GM19328 (cell line): ENCODE measurements at regions not wholly inside any gene's neighbourhood (a gene's known extent, or its start where the extent isn't known, plus 50 kb on each side); places are given as distances from the start of the nearest gene placed in this dataset.
"Not testable (repeated sequence)": the region's sequence is repeated elsewhere in the genome, so short reads cannot be mapped to it uniquely, and the experiment has no call there.

Experiments
- ATAC-seq: cut with Tn5 transposase; IDR thresholded peaks from one replicate; pipeline ENCODE4 v1.9.1; 2021; ENCODE audit warnings: mild to moderate bottlenecking, moderate library complexity; ENCODE audit not compliant: unreplicated experiment

DNA sequence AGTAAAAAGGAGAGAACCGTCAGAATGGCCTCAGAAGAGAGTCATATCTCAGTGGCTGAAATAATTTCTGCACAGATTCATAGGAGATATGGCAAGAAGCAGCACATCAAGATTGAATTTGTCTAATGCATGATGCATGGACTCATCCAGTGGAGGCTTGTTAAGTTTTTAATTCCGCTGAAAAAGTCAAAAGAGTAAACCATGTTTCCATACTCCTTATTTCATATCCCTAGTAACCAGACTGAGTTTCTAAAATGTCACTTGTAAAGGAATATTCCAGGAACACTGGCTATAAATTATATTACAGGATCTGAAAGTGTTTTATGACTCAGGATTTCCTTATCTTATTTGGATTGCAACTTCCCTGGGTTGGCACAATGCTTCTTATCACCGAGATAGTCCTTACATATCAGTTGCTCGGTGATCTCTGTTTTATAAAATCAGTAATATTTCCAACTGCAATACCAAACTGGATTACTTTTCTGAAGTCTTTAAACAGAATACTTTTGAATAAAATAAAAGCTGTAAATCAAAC, 180.2 kb upstream of the TSC22D1 start:
- no peak for ATAC-seq

DNA sequence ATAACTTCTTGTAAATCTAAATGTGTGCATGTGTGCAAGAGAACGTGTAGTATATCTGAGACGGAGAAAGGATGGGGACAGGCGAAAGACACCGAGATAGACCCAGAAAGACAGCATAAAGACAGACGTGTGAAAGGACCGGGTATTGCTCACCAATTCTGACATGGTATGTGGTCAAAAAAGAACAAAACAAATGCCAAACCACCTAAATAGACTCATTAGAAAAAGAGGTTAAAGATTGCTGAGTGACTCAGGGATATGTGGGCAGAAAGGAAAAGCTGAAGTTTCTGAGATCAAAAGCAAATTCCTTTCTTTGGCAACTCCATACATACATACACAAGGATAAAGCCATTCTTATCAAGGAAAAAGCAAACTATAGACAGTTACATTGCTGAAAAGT, 179.7 kb upstream of the TSC22D1 start:
- no peak for ATAC-seq

- no peak for ATAC-seq
These were observed 176.0 kb upstream of the TSC22D1 start for GRCh38 chr13:44752164-44752563.

- no peak for ATAC-seq
These were observed 174.5 kb upstream of the TSC22D1 start for GRCh38 chr13:44750630-44751029.

GRCh38 chr13:44749906-44750305, 173.8 kb upstream of the TSC22D1 start:
- ATAC-seq: no peak

GRCh38 chr13:44748439-44748838, 172.3 kb upstream of the TSC22D1 start:
- ATAC-seq: no peak

DNA sequence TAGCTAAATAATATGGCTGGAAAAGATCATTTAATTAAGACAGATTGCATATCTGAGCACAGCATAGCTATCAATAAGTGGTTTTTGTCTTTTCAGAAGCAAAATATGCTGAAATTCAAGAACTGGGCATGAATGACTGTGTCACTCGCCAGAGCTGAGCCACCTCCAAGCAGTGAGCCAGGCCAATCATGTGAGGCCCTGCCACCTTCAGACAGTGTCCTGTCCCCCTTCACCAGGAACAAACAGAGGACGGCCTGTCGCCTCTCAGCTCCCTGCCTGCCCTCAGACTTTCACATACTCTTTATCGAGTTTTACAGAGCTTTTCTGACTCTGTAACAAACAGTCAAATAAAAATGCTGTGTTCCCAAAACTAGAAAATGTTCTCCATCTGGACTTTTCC, 171.0 kb upstream of the TSC22D1 start:
- ATAC-seq: no peak

DNA sequence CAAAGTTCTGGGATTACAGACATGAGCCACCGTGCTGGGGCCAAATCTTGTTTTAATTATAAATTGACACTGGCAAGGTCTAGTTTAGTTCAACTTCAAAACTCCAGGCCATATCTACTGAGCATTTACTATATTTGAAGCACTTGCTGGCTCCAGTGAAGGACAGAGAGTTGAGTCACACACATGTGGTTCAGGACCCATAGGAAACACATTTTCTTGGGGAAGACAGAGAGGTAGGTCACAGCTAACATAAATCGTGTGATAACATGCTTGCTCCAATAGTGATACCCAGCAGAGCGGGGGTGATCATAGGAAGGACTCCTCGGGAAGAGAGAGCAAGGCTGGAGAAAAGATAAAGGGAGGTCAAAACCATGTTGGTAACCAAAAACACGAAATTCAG, 170.6 kb upstream of the TSC22D1 start:
- ATAC-seq: no peak

DNA sequence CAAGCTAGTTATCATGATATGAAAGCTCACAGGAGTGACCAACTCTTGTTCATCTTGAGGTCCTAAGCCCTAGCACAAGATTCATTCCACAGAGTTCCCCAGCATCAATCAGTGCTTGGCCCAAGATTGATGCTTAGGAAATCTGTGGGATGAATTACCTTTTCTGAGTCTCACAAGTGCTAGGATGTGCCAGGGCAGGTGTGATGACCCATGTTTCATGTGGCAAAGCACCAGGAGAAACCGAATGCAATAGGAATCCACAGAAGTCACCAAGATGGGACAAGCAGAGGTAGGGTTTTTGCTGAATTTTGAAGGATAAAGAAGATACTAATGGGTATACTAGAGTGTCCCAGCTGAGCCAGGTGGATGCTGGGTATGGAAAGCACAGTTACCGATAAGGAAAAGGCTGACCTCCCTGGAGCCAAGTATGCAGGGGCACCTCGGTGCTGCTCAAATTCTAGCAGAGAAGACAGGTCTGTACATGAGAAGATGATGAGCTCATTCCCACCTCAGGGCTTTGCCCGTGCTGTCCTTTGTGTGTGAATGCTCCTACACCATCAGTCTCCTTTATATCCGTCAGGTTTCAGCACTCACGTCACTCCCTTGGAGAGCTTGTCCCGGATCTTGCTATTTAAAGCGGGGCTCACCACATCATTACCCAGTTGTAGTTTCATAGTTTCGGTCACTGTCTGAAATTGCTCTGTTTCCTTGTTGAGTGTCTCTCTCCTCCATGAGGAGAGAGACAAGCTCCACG, 168.9 kb upstream of the TSC22D1 start:
- ATAC-seq: no peak

- ATAC-seq: no peak
These were observed 163.4 kb upstream of the TSC22D1 start for GRCh38 chr13:44739539-44739938.

DNA sequence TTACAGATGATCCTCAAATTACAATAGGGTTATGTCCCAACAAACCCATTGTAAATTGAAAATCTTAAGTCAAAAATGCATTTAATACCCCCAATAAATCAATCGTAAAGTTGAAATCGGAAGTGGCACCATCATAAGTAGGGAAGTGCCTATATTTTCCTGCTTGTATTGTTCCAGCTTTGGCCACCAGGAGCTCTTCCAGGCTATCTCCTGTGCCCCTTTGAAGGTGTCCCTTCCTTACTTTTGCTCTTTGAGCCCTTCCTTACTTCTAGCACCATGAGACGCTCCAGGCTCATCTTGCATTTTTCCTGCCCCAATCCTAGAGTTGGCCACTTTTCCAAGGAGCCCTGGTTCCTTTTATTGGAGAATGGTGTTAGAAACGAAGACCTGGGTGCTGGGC, 163.0 kb upstream of the TSC22D1 start:
- ATAC-seq: no peak

GRCh38 chr13:44738463-44738862, 162.3 kb upstream of the TSC22D1 start:
- ATAC-seq: no peak

DNA sequence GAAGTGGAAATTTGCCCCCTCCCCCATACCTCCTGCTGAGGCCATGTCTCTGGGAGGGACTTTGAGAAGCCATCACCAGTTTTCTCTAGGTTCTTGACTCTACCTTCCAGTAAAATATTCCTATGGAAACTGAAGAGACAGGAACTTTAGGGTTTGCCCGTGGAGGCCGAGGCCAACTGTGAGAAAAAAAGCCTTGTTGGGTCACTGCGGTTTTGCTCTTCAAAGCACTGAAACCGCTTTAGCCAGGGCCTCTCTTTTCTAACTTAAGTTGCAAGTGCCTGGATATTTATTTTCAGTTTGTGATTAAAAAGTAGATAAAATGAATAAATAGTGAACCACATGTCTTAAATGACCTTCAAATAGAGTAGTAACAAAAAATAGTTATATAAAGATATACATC, 159.7 kb upstream of the TSC22D1 start:
- ATAC-seq: no peak

DNA sequence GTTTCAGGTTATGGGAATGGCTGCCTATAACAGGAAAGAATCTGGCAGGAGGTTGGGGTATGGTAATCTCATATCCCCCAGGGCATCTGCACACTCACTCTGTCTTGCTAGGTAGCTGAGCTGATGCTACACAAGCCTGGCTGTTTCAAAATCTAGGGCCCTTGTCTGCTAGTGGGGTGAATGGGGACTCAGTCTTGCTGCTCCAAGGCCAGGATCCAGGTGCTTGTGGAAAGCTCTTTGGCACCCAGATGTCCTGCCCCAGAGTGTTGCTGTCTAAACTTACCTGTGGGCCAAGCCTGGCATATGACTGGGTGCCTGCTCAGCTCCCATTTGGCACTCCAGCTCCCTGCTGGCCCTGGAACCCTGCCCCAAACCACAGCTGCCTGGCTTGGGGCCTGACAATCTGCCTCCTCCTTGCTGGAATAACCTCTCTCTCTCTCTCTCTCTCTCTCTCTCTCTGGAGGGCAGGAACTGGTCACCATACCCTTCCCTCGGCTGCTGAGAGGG, 158.1 kb upstream of the TSC22D1 start:
- ATAC-seq: no peak

DNA sequence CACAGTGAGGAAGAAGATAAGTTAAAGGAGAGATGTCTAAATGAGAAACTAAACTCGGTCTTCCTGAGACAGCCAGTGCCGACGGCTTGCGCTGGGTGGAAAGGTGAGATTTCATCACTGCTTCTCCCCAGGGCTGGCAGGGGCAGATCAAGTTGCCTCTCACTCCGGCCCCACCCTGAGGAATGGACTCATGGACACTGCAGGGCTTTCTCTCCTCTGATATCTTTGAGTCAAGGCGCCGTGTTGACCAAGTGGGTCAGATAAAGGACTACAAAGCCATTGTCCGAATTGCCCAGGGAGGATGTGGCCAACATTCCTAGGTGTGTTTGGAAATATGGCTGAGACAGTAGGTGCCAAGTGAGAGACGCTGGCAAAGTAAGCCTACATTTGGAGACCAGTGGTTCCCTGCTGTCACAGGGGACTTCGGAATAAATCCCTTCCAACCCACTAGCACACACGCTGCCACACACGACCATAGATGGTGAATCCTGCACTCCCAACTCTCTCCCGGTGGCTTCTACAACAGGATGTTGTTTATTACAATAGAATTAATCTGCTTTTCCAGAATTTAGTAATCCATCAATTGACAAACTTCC, 156.5 kb upstream of the TSC22D1 start:
- ATAC-seq: no peak

DNA sequence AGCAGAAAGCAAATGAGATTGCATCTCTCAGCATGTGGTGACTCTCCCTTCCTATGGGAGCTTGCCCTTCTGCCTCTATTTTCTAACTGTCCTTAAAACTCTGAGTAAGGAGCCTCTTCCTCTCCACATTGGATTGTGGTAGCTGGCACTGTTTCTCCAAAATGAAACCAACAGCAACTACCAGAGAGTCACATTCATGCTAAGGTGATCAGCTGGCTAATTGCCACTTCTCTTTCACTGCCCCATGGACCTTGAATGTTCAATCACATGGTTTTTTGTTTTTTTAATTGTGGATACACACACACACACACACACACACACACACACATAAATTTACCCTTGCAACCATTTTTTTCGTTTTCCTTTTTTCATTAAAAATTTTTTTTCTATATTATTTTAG, 154.7 kb upstream of the TSC22D1 start:
- no peak for ATAC-seq

DNA sequence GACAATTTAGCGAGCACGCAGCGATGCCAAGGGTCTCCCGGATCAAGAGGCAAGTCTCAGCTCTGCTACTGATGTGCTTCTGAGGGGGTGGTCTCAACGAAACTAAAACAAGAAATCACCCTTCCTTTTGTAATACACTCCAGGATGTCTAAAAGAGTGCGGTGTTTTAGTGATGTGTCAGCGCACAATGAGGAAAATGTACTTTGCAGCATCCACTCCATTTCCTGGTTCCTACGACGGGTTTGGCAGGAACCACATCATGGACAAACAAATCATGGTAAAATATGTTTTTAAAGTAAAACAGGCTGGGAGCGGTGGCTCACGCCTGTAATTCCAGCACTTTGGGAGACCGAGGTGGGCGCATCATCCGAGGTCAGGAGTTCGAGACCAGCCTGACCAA, 154.0 kb upstream of the TSC22D1 start:
- no peak for ATAC-seq

DNA sequence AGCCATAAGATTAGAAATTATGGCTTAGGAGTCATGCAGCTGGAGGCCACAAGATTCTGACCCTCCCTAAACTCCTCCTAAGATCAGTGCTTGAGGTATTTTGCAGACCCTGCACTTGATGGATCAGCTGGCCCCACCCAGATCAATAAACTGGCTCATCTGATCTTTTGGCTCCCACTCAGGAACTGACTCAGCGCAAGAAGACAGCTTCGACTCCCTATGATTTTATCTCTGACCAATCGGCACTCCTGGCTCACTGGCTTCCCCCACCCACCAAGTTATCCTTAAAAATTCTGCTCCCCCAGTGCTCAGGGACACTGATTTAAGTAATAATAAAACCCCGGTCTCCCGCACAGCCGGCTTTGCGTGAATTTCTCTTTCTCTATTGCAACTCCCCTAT, 151.5 kb upstream of the TSC22D1 start:
- not testable (repeated sequence) for ATAC-seq

DNA sequence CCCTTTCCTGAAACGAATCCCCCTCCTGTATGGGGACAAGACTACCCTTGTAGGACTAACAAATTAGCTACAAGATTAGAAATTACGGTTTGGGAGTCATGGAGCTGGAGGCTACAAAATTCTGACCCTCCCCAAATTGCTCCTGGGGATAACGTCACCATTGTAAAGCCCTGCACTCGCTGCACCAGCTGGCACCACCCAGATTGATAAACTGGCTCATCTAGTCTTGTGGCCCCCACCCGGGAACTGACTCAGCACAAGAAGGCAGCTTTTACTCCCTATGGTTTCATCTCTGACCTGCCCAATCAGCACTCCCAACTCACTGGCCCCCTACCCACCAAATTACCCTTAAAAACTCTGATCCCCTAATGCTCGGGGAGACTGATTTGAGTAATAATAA, 150.6 kb upstream of the TSC22D1 start:
- no peak for ATAC-seq

- ATAC-seq: no peak
These were observed 150.1 kb upstream of the TSC22D1 start for GRCh38 chr13:44726214-44726613.

- no peak for ATAC-seq
These were observed 143.9 kb upstream of the TSC22D1 start for GRCh38 chr13:44719857-44720671.

- ATAC-seq: no peak
These were observed 142.3 kb upstream of the TSC22D1 start for GRCh38 chr13:44718467-44718866.
